ENCODE measurements at regions not wholly inside any gene's neighbourhood (a gene's known extent, or its start where the extent isn't known, plus 50 kb on each side); places are given as distances from the start of the nearest gene placed in this dataset.

DNA sequence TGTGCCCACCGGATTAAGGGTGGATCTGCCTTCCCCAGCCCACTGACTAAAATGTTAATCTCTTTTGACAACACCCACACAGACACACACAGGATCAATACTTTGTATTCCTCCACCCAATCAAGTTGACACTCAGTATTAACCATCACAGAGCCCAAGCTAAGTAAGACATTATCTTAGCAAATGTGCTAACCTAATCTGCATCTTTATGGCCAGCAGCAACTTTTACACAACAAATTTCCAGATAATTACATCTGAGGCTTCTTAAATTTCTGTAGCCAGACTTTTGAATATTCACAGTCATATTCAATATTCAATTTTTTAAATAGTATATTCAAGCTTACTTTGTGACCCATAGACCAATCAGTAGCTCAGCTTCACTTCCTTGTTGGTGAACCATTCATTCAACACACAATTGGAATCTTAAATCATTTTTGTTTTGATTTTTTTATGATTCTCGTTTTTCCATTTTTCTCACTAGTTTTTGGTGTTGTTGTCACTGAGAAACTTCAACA is 594.2 kb downstream of the IPMK start:
- Histone ChIP-seq H4K20me1 (ENCODE audit: control insufficient read depth, extremely low read depth, insufficient read depth, low read length) (no peaks in the 10 kb centered on the region), H3K79me2 (ENCODE audit: control insufficient read depth, insufficient read depth, low read length) (no peaks in the 10 kb centered on the region), H3K4me1 (ENCODE audit: control insufficient read depth, extremely low read depth, insufficient read depth, low read length) (no peaks in the 10 kb centered on the region), H3K9ac (ENCODE audit: control insufficient read depth, extremely low read depth, insufficient read depth, low read length) (no peak overlapping the region), H3K4me3 (ENCODE audit: control insufficient read depth in 2 of 3, extremely low read depth in 1 of 3, insufficient read depth in 2 of 3, low read depth in 1 of 3, low read length in 3 of 3) (no peak overlapping the region), H3K9me3 (ENCODE audit: control insufficient read depth, low read depth, low read length) (no peaks in the 10 kb centered on the region), H3K4me2 (ENCODE audit: control insufficient read depth, extremely low read depth, insufficient read depth, low read depth, low read length) (no peak overlapping the region), H3K27me3 (ENCODE audit: control insufficient read depth, extremely low read depth, insufficient read depth, low read length) (no peaks in the 10 kb centered on the region), H2AFZ (ENCODE audit: control insufficient read depth, low read length) (no peak overlapping the region), H3K36me3 (ENCODE audit: control insufficient read depth in 2 of 2, extremely low read depth in 1 of 2, insufficient read depth in 2 of 2, low read length in 2 of 2) (no peaks in the 10 kb centered on the region), H3K9me1 (ENCODE audit: control insufficient read depth, extremely low read depth, insufficient read depth, low read length) (no peaks in the 10 kb centered on the region), H3K27ac (ENCODE audit: control insufficient read depth, insufficient read depth, low read length) (no peak overlapping the region)
- DNase-seq (ENCODE audit: low read depth, low spot score), result no peak
- TF ChIP-seq EZH2 (IDR thresholded peaks at IDR 0.05; ENCODE audit: low read length), result no peak
- dilution Hi-C loops (cut with MboI; ENCODE audit: extremely low pct_ligation_motif_present, low sequenced_read_pairs), result no loop called here
- no peak for FAIRE-seq

- Histone ChIP-seq H3K9me3 (ENCODE audit: control insufficient read depth, low read depth, low read length) (no peaks in the 10 kb centered on the region), H2AFZ (ENCODE audit: control insufficient read depth, low read length) (no peak overlapping the region), H4K20me1 (ENCODE audit: control insufficient read depth, extremely low read depth, insufficient read depth, low read length) (no peaks in the 10 kb centered on the region), H3K4me3 (ENCODE audit: control insufficient read depth in 2 of 3, extremely low read depth in 1 of 3, insufficient read depth in 2 of 3, low read depth in 1 of 3, low read length in 3 of 3) (no peak overlapping the region), H3K27me3 (ENCODE audit: control insufficient read depth, extremely low read depth, insufficient read depth, low read length) (no peaks in the 10 kb centered on the region), H3K4me2 (ENCODE audit: control insufficient read depth, extremely low read depth, insufficient read depth, low read depth, low read length) (no peak overlapping the region), H3K4me1 (ENCODE audit: control insufficient read depth, extremely low read depth, insufficient read depth, low read length) (no peaks in the 10 kb centered on the region), H3K27ac (ENCODE audit: control insufficient read depth, insufficient read depth, low read length) (no peak overlapping the region), H3K79me2 (ENCODE audit: control insufficient read depth, insufficient read depth, low read length) (no peaks in the 10 kb centered on the region), H3K9me1 (ENCODE audit: control insufficient read depth, extremely low read depth, insufficient read depth, low read length) (no peaks in the 10 kb centered on the region), H3K36me3 (ENCODE audit: control insufficient read depth in 2 of 2, extremely low read depth in 1 of 2, insufficient read depth in 2 of 2, low read length in 2 of 2) (no peaks in the 10 kb centered on the region), H3K9ac (ENCODE audit: control insufficient read depth, extremely low read depth, insufficient read depth, low read length) (no peak overlapping the region)
- DNase-seq (ENCODE audit: low read depth, low spot score), result no peak
- no peak for TF ChIP-seq EZH2 (IDR thresholded peaks at IDR 0.05; ENCODE audit: low read length)
- no peak for TF ChIP-seq CTCF (optimal IDR thresholded peaks at IDR 0.05 in 1 of 3, IDR thresholded peaks at IDR 0.05 in 1 of 3, conservative IDR thresholded peaks at IDR 0.05 in 1 of 3; ENCODE audit: extremely low read depth in 1 of 3, insufficient read depth in 2 of 3, low read length in 3 of 3)
- no peak for FAIRE-seq
- dilution Hi-C loops (cut with MboI; ENCODE audit: extremely low pct_ligation_motif_present, low sequenced_read_pairs), result no loop called here
These were observed 602.9 kb downstream of the IPMK start for GRCh38 chr10:57664815-57665214.

DNA sequence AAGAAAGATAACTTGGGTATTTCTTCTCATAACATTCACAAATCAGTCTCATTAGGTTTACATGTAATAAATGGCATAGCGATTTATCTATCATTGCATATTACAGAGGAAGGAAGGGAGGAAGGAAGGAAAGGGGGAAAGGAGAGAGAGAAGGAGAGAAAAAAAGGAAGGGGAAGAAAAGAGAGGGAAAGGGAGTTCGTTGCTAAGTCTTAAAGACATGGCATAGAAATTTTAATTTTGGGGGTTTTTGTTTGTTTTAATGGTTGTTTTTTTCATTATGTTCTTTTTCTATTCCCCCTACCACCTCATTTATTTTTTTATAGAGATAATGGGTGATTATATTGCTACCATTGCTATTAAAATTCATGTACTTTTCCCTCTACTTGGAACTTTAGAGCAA is 604.3 kb downstream of the IPMK start:
- FAIRE-seq, result no peak
- no peaks in the 10 kb centered on the region for H3K36me3 ChIP-seq (ENCODE audit: control insufficient read depth in 2 of 2, extremely low read depth in 1 of 2, insufficient read depth in 2 of 2, low read length in 2 of 2)
- no peak overlapping the region for H3K27ac ChIP-seq (ENCODE audit: control insufficient read depth, insufficient read depth, low read length)
- H3K27me3 ChIP-seq (ENCODE audit: control insufficient read depth, extremely low read depth, insufficient read depth, low read length), result no peaks in the 10 kb centered on the region
- H2AFZ ChIP-seq (ENCODE audit: control insufficient read depth, low read length), result no peak overlapping the region
- H3K9me3 ChIP-seq (ENCODE audit: control insufficient read depth, low read depth, low read length), result no peaks in the 10 kb centered on the region
- H4K20me1 ChIP-seq (ENCODE audit: control insufficient read depth, extremely low read depth, insufficient read depth, low read length), result no peaks in the 10 kb centered on the region
- H3K9me1 ChIP-seq (ENCODE audit: control insufficient read depth, extremely low read depth, insufficient read depth, low read length), result no peaks in the 10 kb centered on the region
- H3K9ac ChIP-seq (ENCODE audit: control insufficient read depth, extremely low read depth, insufficient read depth, low read length), result no peak overlapping the region
- dilution Hi-C loops (cut with MboI; ENCODE audit: extremely low pct_ligation_motif_present, low sequenced_read_pairs), result no loop called here
- H3K79me2 ChIP-seq (ENCODE audit: control insufficient read depth, insufficient read depth, low read length), result no peaks in the 10 kb centered on the region
- no peak overlapping the region for H3K4me3 ChIP-seq (ENCODE audit: control insufficient read depth in 2 of 3, extremely low read depth in 1 of 3, insufficient read depth in 2 of 3, low read depth in 1 of 3, low read length in 3 of 3)
- H3K4me2 ChIP-seq (ENCODE audit: control insufficient read depth, extremely low read depth, insufficient read depth, low read depth, low read length), result no peak overlapping the region
- no peaks in the 10 kb centered on the region for H3K4me1 ChIP-seq (ENCODE audit: control insufficient read depth, extremely low read depth, insufficient read depth, low read length)
- no peak for TF ChIP-seq CTCF (optimal IDR thresholded peaks at IDR 0.05 in 1 of 3, IDR thresholded peaks at IDR 0.05 in 1 of 3, conservative IDR thresholded peaks at IDR 0.05 in 1 of 3; ENCODE audit: extremely low read depth in 1 of 3, insufficient read depth in 2 of 3, low read length in 3 of 3)
- no peak for DNase-seq (ENCODE audit: low read depth, low spot score)

All from keratinocyte (primary cell).